ENCODE measurements at regions not wholly inside any gene's neighbourhood (a gene's known extent, or its start where the extent isn't known, plus 50 kb on each side); places are given as distances from the start of the nearest gene placed in this dataset.

- ATAC-seq (ENCODE audit: low FRiP score) (no peak), DNase-seq (no peak)
- Histone ChIP-seq H3K9me3 (ENCODE audit: control insufficient read depth, low read length) (no peaks in the 10 kb centered on the region), H3K27ac (ENCODE audit: low read depth in 1 of 2, low read length in 2 of 2) (no peak overlapping the region), H3K36me3 (ENCODE audit: control insufficient read depth in 1 of 2, insufficient read depth in 2 of 2, low read length in 1 of 2) (no peaks in the 10 kb centered on the region), H3K4me3 (ENCODE audit: low read length in 2 of 2) (no peak overlapping the region), H3K4me1 (ENCODE audit: control insufficient read depth in 1 of 2, insufficient read depth in 2 of 2, low read length in 2 of 2) (no peaks in the 10 kb centered on the region), H3K27me3 (ENCODE audit: control insufficient read depth in 1 of 2, insufficient read depth in 2 of 2, low read length in 1 of 2) (peaks cover 0 to 1% of the 10 kb centered on the region in 2 donors)
- intact Hi-C loops (cut with DNase I) = no loop called here
Measured at GRCh38 chr1:209218113-209218512, 365.4 kb upstream of the CAMK1G start.

GRCh38 chr1:209218981-209219380 lies 364.5 kb upstream of the CAMK1G start:
- H3K9me3 ChIP-seq (ENCODE audit: control insufficient read depth, low read length) = no peaks in the 10 kb centered on the region
- H3K4me1 ChIP-seq (ENCODE audit: control insufficient read depth in 1 of 2, insufficient read depth in 2 of 2, low read length in 2 of 2) = no peaks in the 10 kb centered on the region
- intact Hi-C loops (cut with DNase I) = no loop called here
- H3K36me3 ChIP-seq (ENCODE audit: control insufficient read depth in 1 of 2, insufficient read depth in 2 of 2, low read length in 1 of 2) = no peaks in the 10 kb centered on the region
- DNase-seq = no peak
- peaks cover 0 to 1% of the 10 kb centered on the region in 2 donors for H3K27me3 ChIP-seq (ENCODE audit: control insufficient read depth in 1 of 2, insufficient read depth in 2 of 2, low read length in 1 of 2)
- H3K27ac ChIP-seq (ENCODE audit: low read depth in 1 of 2, low read length in 2 of 2) = no peak overlapping the region
- H3K4me3 ChIP-seq (ENCODE audit: low read length in 2 of 2) = no peak overlapping the region
- no peak for ATAC-seq (ENCODE audit: low FRiP score)
- 93 to 95% methylated on average over 3 of the region's 3 CpGs for WGBS, 2 donors

GRCh38 chr1:209219791-209220524 lies 363.6 kb upstream of the CAMK1G start:
- WGBS, 2 donors = 21 to 30% methylated on average over 16 of the region's 16 CpGs
- Histone ChIP-seq H3K36me3 (ENCODE audit: control insufficient read depth in 1 of 2, insufficient read depth in 2 of 2, low read length in 1 of 2) (no peaks in the 10 kb centered on the region), H3K4me1 (ENCODE audit: control insufficient read depth in 1 of 2, insufficient read depth in 2 of 2, low read length in 2 of 2) (no peaks in the 10 kb centered on the region), H3K27me3 (ENCODE audit: control insufficient read depth in 1 of 2, insufficient read depth in 2 of 2, low read length in 1 of 2) (peaks cover 0 to 2% of the 10 kb centered on the region in 2 donors), H3K9me3 (ENCODE audit: control insufficient read depth, low read length) (no peaks in the 10 kb centered on the region), H3K27ac (ENCODE audit: low read depth in 1 of 2, low read length in 2 of 2) (no peak overlapping the region), H3K4me3 (ENCODE audit: low read length in 2 of 2) (no peak overlapping the region)
- ATAC-seq (ENCODE audit: low FRiP score) (no peak), DNase-seq (no peak)
- intact Hi-C loops (cut with DNase I) = no loop called here

- no peak for ATAC-seq (ENCODE audit: low FRiP score)
Measured at GRCh38 chr1:209222826-209223225, 360.7 kb upstream of the CAMK1G start.

GRCh38 chr1:209223791-209224190 lies 359.7 kb upstream of the CAMK1G start:
- no peak overlapping the region for H3K4me3 ChIP-seq (ENCODE audit: low read length in 2 of 2)
- no peaks in the 10 kb centered on the region for H3K9me3 ChIP-seq (ENCODE audit: control insufficient read depth, low read length)
- WGBS, 2 donors = 41 to 49% methylated on average over 1 of the region's 1 CpG
- no peak overlapping the region for H3K27ac ChIP-seq (ENCODE audit: low read depth in 1 of 2, low read length in 2 of 2)
- H3K27me3 ChIP-seq (ENCODE audit: control insufficient read depth in 1 of 2, insufficient read depth in 2 of 2, low read length in 1 of 2) = peaks cover 0 to 5% of the 10 kb centered on the region in 2 donors
- no peak for ATAC-seq (ENCODE audit: low FRiP score)
- no peak for DNase-seq
- no peaks in the 10 kb centered on the region for H3K36me3 ChIP-seq (ENCODE audit: control insufficient read depth in 1 of 2, insufficient read depth in 2 of 2, low read length in 1 of 2)
- no peaks in the 10 kb centered on the region for H3K4me1 ChIP-seq (ENCODE audit: control insufficient read depth in 1 of 2, insufficient read depth in 2 of 2, low read length in 2 of 2)
- intact Hi-C loops (cut with DNase I) = no loop called here

More at GRCh38 chr1:209222826-209223225, 360.7 kb upstream of the CAMK1G start:
- Histone ChIP-seq H3K4me3 (ENCODE audit: low read length in 2 of 2) (no peak overlapping the region), H3K27ac (ENCODE audit: low read depth in 1 of 2, low read length in 2 of 2) (no peak overlapping the region), H3K27me3 (ENCODE audit: control insufficient read depth in 1 of 2, insufficient read depth in 2 of 2, low read length in 1 of 2) (peaks cover 0 to 5% of the 10 kb centered on the region in 2 donors), H3K9me3 (ENCODE audit: control insufficient read depth, low read length) (no peaks in the 10 kb centered on the region), H3K36me3 (ENCODE audit: control insufficient read depth in 1 of 2, insufficient read depth in 2 of 2, low read length in 1 of 2) (no peaks in the 10 kb centered on the region), H3K4me1 (ENCODE audit: control insufficient read depth in 1 of 2, insufficient read depth in 2 of 2, low read length in 2 of 2) (no peaks in the 10 kb centered on the region)
- no peak for DNase-seq
- intact Hi-C loops (cut with DNase I) = no loop called here
- WGBS, 2 donors = 91% methylated on average over 5 of the region's 5 CpGs

GRCh38 chr1:209224886-209225285 lies 358.6 kb upstream of the CAMK1G start:
- DNase-seq = no peak
- intact Hi-C loops (cut with DNase I) = no loop called here
- H3K27me3 ChIP-seq (ENCODE audit: control insufficient read depth in 1 of 2, insufficient read depth in 2 of 2, low read length in 1 of 2) = peaks cover 0 to 5% of the 10 kb centered on the region in 2 donors
- no peaks in the 10 kb centered on the region for H3K36me3 ChIP-seq (ENCODE audit: control insufficient read depth in 1 of 2, insufficient read depth in 2 of 2, low read length in 1 of 2)
- no peaks in the 10 kb centered on the region for H3K9me3 ChIP-seq (ENCODE audit: control insufficient read depth, low read length)
- no peak for ATAC-seq (ENCODE audit: low FRiP score)
- no peak overlapping the region for H3K4me3 ChIP-seq (ENCODE audit: low read length in 2 of 2)
- no peaks in the 10 kb centered on the region for H3K4me1 ChIP-seq (ENCODE audit: control insufficient read depth in 1 of 2, insufficient read depth in 2 of 2, low read length in 2 of 2)
- no peak overlapping the region for H3K27ac ChIP-seq (ENCODE audit: low read depth in 1 of 2, low read length in 2 of 2)
- 88% methylated on average over 4 of the region's 4 CpGs for WGBS, 2 donors

- Histone ChIP-seq H3K9me3 (ENCODE audit: control insufficient read depth, low read length) (peaks cover 5% of the 10 kb centered on the region), H3K4me3 (ENCODE audit: low read length in 2 of 2) (no peak overlapping the region), H3K36me3 (ENCODE audit: control insufficient read depth in 1 of 2, insufficient read depth in 2 of 2, low read length in 1 of 2) (no peaks in the 10 kb centered on the region), H3K27ac (ENCODE audit: low read depth in 1 of 2, low read length in 2 of 2) (no peak overlapping the region), H3K4me1 (ENCODE audit: control insufficient read depth in 1 of 2, insufficient read depth in 2 of 2, low read length in 2 of 2) (no peaks in the 10 kb centered on the region), H3K27me3 (ENCODE audit: control insufficient read depth in 1 of 2, insufficient read depth in 2 of 2, low read length in 1 of 2) (peaks cover 3 to 4% of the 10 kb centered on the region in 2 donors)
- DNase-seq (no peak), ATAC-seq (ENCODE audit: low FRiP score) (no peak)
- intact Hi-C loops (cut with DNase I) = no loop called here
- WGBS, 2 donors = 85 to 87% methylated on average over 6 of the region's 6 CpGs
Measured at GRCh38 chr1:209227171-209227570, 356.3 kb upstream of the CAMK1G start.

- intact Hi-C loops (cut with DNase I) = no loop called here
- WGBS, 2 donors = 76 to 82% methylated on average over 3 of the region's 3 CpGs
- Histone ChIP-seq H3K27ac (ENCODE audit: low read depth in 1 of 2, low read length in 2 of 2) (no peak overlapping the region), H3K4me1 (ENCODE audit: control insufficient read depth in 1 of 2, insufficient read depth in 2 of 2, low read length in 2 of 2) (no peaks in the 10 kb centered on the region), H3K9me3 (ENCODE audit: control insufficient read depth, low read length) (peaks cover 6% of the 10 kb centered on the region), H3K36me3 (ENCODE audit: control insufficient read depth in 1 of 2, insufficient read depth in 2 of 2, low read length in 1 of 2) (no peaks in the 10 kb centered on the region), H3K27me3 (ENCODE audit: control insufficient read depth in 1 of 2, insufficient read depth in 2 of 2, low read length in 1 of 2) (peaks cover 3 to 4% of the 10 kb centered on the region in 2 donors), H3K4me3 (ENCODE audit: low read length in 2 of 2) (no peak overlapping the region)
- ATAC-seq (ENCODE audit: low FRiP score) (no peak), DNase-seq (no peak)
Measured at GRCh38 chr1:209227941-209228340, 355.6 kb upstream of the CAMK1G start.

- no peak overlapping the region for H3K4me3 ChIP-seq (ENCODE audit: low read length in 2 of 2)
- ATAC-seq (ENCODE audit: low FRiP score) (no peak), DNase-seq (no peak)
- H3K27ac ChIP-seq (ENCODE audit: low read depth in 1 of 2, low read length in 2 of 2) = no peak overlapping the region
- H3K4me1 ChIP-seq (ENCODE audit: control insufficient read depth in 1 of 2, insufficient read depth in 2 of 2, low read length in 2 of 2) = no peaks in the 10 kb centered on the region
- WGBS, 2 donors = 90 to 92% methylated on average over 3 of the region's 3 CpGs
- peaks cover 6% of the 10 kb centered on the region for H3K9me3 ChIP-seq (ENCODE audit: control insufficient read depth, low read length)
- peaks cover 3 to 4% of the 10 kb centered on the region in 2 donors for H3K27me3 ChIP-seq (ENCODE audit: control insufficient read depth in 1 of 2, insufficient read depth in 2 of 2, low read length in 1 of 2)
- no peaks in the 10 kb centered on the region for H3K36me3 ChIP-seq (ENCODE audit: control insufficient read depth in 1 of 2, insufficient read depth in 2 of 2, low read length in 1 of 2)
- intact Hi-C loops (cut with DNase I) = no loop called here
Measured at GRCh38 chr1:209229494-209230061, 353.9 kb upstream of the CAMK1G start.
